Right lobe of liver (tissue), 4 donors: ENCODE measurements at regions not wholly inside any gene's neighbourhood (a gene's known extent, or its start where the extent isn't known, plus 50 kb on each side); places are given as distances from the start of the nearest gene placed in this dataset.

Experiments used
- CTCF ChIP-seq, 4 donors: fragments of 200-600 bp in 3 of 4; fragments of 450-650 bp in 1 of 4; IDR thresholded peaks; one replicate each; pipeline versions ENCODE4 v1.5.1 to v1.8.0; 2016 to 2022; ENCODE audit warnings: antibody characterized with exemption in 4 of 4, mild to moderate bottlenecking in 2 of 4
- POLR2A ChIP-seq: fragments of 450-650 bp; IDR thresholded peaks from one replicate; pipeline ENCODE4 v1.6.1; 2017; ENCODE audit warnings: antibody characterized with exemption, mild to moderate bottlenecking
- donor health status: DM: no; HTN: no; CAD: no.
- donor health status: DM: no; HTN: no; CAD: no.
- donor health status: DM: no; HTN: yes; CAD: no.

GRCh38 chr9:111743275-111743674 is 51.5 kb downstream of the SHOC1 start:
- TF ChIP-seq POLR2A (no peak), CTCF (IDR thresholded peaks at IDR 0.05) (no peak)
